WERI-Rb-1 (cell line): ENCODE measurements at regions not wholly inside any gene's neighbourhood (a gene's known extent, or its start where the extent isn't known, plus 50 kb on each side); places are given as distances from the start of the nearest gene placed in this dataset.

Source experiments
- DNase-seq: peaks from one replicate; pipeline ENCODE4 v3.0.0-alpha.2; 2020
- H3K27ac ChIP-seq: fragments of 250-450 bp; sonication (Bioruptor Pico); 2 replicates; pipeline ENCODE4 v1.5.1; 2020; ENCODE audit warnings: mild to moderate bottlenecking, moderate library complexity
- H3K27me3 ChIP-seq: fragments of 250-450 bp; sonication (Bioruptor Pico); 2 replicates; pipeline ENCODE4 v1.5.1; 2021; ENCODE audit warnings: mild to moderate bottlenecking, low read depth, moderate library complexity; ENCODE audit not compliant: insufficient read depth, severe bottlenecking
- H3K36me3 ChIP-seq: fragments of 250-450 bp; sonication (Bioruptor Pico); 2 replicates; pipeline ENCODE4 v1.5.1; 2020; ENCODE audit warnings: mild to moderate bottlenecking, moderate library complexity
- H3K4me3 ChIP-seq: 2 replicates; pipeline ENCODE4 v1.5.1; 2011; ENCODE audit warnings: low read depth, mild to moderate bottlenecking, control low read depth, low read length
- H3K9me3 ChIP-seq: fragments of 250-450 bp; sonication (Bioruptor Pico); 2 replicates; pipeline ENCODE4 v1.5.1; 2021; ENCODE audit warnings: mild to moderate bottlenecking, moderate library complexity; ENCODE audit not compliant: severe bottlenecking
- TF ChIP-seq, protein P1 (sequence below): IDR thresholded peaks from 2 replicates; pipeline ENCODE4 v1.5.1; 2011; ENCODE audit warnings: low read depth, mild to moderate bottlenecking, control low read depth, inconsistent platforms, low read length

DNA sequence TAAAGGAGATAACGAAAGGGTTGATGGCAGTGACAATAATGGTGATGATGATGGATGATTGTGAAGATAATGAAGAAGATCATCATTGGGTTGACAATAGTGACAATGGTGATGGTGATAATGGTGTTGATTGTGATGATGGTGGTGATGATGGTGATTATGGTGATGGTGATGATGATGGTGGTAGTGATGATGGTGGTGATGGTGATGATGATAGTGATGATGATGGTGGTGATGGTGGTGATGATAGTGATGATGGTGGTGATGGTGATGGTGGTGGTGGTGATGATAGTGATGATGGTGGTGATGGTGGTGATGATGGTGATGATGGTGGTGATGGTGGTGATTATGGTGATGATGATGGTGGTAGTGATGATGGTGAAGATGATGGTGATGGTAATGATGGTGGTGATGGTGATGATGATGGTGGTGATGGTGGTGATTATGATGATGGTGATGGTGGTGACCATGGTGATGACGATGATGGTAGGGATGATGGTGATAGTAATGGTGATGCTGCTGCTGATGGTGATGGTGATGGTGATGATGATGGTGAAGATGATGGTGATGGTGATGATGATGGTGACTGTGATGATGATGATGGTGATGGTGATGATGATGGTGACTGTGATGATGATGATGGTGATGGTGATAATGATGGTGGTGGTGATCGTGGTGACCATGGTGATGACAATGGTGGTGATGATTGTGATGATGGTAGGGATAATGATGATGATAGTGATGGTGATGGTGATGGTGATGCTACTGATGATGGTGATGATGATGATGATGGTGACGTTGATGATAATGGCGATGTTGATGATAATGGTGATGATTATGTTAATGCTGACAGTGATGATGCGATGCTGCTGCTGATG, 61.6 kb upstream of the NKX1-1 start:
- TF ChIP-seq, protein P1, sequence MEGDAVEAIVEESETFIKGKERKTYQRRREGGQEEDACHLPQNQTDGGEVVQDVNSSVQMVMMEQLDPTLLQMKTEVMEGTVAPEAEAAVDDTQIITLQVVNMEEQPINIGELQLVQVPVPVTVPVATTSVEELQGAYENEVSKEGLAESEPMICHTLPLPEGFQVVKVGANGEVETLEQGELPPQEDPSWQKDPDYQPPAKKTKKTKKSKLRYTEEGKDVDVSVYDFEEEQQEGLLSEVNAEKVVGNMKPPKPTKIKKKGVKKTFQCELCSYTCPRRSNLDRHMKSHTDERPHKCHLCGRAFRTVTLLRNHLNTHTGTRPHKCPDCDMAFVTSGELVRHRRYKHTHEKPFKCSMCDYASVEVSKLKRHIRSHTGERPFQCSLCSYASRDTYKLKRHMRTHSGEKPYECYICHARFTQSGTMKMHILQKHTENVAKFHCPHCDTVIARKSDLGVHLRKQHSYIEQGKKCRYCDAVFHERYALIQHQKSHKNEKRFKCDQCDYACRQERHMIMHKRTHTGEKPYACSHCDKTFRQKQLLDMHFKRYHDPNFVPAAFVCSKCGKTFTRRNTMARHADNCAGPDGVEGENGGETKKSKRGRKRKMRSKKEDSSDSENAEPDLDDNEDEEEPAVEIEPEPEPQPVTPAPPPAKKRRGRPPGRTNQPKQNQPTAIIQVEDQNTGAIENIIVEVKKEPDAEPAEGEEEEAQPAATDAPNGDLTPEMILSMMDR: no peak
- Histone ChIP-seq H3K9me3 (peaks cover 6% of the 10 kb centered on the region), H3K27me3 (peaks cover 23% of the 10 kb centered on the region), H3K4me3 (no peak overlapping the region), H3K36me3 (no peaks in the 10 kb centered on the region), H3K27ac (no peak overlapping the region)
- DNase-seq: no peak

DNA sequence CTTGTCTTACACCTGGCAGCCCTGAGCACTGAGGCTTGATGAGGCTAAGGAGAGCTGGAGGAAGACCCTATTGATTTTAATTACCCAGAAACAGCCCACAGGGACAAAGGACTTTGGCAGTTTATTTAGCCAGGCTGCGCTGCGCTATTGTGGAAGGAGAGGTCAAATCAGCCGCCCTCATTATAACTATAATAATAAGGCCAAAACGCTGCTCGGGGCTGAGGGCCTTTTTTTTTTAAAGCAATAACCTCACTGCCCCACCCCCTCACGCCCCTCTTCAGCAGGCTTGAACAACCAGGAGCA, 60.6 kb upstream of the NKX1-1 start:
- TF ChIP-seq, protein P1: no peak
- DNase-seq: no peak
- Histone ChIP-seq H3K27me3 (peaks cover 14% of the 10 kb centered on the region), H3K4me3 (no peak overlapping the region), H3K9me3 (peaks cover 6% of the 10 kb centered on the region), H3K36me3 (no peaks in the 10 kb centered on the region), H3K27ac (no peak overlapping the region)

DNA sequence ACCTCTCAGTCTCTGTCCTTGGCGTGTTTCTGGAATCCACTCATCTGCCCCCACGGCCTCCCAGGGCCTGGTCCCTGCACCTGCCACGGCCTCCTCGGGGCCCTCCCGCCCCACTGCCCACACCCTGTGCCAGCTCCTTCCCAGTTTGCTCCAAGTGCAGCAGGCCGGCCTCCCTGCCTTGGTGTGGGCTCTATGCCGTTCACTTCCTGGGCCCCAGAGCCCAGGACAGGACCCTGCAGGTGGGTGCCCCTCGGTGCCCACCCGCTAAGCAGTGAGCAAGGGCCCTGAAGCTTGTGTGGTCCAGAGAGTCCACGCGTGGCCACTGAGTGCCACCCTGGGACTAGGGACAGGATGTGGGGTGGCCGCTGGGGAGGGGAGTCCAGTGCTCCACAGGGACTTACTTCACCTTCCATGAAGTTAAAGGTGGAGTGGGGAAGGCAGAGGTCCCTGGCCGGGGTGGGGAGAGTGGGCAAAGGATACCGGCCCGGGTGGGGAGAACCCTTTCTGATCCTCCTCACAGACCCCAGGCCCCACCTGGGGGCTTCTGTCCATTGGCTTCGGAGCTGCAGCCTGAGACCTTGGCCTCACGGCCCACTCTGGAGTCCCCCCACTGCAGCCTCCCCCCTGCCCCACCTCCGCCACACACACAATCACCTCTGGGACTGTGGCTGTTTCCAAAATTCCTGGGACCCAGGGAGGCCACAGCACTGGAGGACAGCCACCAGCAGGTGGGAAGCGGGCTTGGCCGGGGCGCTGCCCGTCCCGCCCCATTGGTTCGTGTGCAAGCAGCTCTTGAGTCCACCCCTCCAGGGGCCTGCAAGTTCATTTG, 60.0 kb upstream of the NKX1-1 start:
- peaks cover 8% of the 10 kb centered on the region for H3K27me3 ChIP-seq
- peak; percentile 7 for DNase-seq
- no peaks in the 10 kb centered on the region for H3K36me3 ChIP-seq
- no peak overlapping the region for H3K4me3 ChIP-seq
- TF ChIP-seq, protein P1: no peak
- H3K27ac ChIP-seq: no peak overlapping the region
- peaks cover 6% of the 10 kb centered on the region for H3K9me3 ChIP-seq

DNA sequence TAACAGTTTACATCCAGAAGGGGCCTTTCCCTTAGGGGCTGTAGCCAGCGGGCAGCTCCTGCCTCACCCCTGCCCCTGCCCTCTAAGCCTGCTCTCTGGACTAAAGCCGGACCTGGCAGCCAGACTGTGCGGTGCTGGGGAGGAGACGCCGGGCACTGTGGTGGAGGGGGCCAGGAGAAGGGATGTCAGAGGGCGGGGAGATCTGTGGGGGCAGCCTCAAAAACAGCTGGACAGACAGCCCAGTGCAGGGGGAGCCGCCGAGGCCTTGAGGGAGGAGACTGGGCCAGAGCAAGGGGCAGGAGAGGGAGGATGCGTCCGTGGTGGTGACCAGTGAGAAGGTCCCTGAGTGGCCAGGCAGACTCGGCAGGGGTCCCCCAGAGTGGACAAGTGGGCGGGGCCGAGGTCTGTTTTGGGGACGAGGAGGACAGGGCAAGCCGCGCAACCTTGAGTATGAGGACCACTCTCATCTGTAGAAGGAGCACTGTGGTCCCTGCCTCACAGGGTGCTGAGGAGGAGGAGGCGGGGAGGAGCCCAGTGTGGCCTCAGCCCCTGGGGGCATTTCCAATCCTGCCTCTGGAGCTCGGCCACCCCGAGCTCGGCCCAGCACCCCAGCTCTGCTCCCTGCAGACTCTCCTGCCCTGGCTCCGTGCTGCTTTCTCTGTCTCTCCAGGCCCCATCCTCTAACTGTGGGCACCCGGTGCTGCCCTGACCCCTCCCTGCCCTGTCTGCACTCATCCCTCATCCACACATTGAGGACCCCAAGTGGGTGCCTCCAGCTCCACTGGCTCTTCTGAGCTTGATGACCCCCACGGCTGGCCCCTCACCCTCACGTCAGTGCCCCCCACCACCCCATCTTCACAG, 59.2 kb upstream of the NKX1-1 start:
- Histone ChIP-seq H3K36me3 (no peaks in the 10 kb centered on the region), H3K4me3 (no peak overlapping the region), H3K27me3 (no peaks in the 10 kb centered on the region), H3K9me3 (peaks cover 6% of the 10 kb centered on the region), H3K27ac (no peak overlapping the region)
- peak; percentile 13 for DNase-seq
- TF ChIP-seq, protein P1: no peak

DNA sequence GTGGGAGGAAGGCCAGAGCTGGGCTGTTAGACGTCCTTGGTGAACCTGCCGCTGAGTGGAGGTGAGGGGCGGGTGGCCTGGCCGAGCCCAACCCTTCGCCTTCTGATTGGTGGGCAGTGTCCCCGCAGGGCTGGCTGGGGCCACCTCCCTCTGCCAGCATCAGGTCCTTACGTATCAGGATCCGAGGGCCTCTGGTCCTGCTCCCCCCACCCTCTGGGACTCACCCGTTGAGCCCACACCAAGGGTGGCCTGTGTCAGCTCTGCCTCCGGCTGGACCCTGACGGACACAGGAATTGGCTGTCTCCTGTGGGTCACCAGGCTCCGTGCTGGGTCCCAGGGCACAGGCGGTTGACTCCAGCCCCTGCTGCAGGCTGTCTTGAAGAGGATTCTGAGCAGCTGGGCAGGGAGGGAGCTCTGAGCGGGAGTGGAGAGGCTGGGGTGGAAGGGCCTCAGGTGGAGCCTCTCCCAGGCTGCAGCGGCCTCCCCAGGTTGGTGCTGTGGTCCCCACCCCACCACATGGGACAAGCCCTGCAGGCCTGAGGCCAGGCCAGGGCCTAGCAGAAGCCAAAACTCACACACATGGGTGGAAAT, 58.4 kb upstream of the NKX1-1 start:
- peak; percentile 11 for DNase-seq
- TF ChIP-seq, protein P1: no peak
- H3K9me3 ChIP-seq: peaks cover 6% of the 10 kb centered on the region
- no peak overlapping the region for H3K27ac ChIP-seq
- H3K36me3 ChIP-seq: no peaks in the 10 kb centered on the region
- no peaks in the 10 kb centered on the region for H3K27me3 ChIP-seq
- no peak overlapping the region for H3K4me3 ChIP-seq
